ENCODE measurements at regions not wholly inside any gene's neighbourhood (a gene's known extent, or its start where the extent isn't known, plus 50 kb on each side); places are given as distances from the start of the nearest gene placed in this dataset.

DNA sequence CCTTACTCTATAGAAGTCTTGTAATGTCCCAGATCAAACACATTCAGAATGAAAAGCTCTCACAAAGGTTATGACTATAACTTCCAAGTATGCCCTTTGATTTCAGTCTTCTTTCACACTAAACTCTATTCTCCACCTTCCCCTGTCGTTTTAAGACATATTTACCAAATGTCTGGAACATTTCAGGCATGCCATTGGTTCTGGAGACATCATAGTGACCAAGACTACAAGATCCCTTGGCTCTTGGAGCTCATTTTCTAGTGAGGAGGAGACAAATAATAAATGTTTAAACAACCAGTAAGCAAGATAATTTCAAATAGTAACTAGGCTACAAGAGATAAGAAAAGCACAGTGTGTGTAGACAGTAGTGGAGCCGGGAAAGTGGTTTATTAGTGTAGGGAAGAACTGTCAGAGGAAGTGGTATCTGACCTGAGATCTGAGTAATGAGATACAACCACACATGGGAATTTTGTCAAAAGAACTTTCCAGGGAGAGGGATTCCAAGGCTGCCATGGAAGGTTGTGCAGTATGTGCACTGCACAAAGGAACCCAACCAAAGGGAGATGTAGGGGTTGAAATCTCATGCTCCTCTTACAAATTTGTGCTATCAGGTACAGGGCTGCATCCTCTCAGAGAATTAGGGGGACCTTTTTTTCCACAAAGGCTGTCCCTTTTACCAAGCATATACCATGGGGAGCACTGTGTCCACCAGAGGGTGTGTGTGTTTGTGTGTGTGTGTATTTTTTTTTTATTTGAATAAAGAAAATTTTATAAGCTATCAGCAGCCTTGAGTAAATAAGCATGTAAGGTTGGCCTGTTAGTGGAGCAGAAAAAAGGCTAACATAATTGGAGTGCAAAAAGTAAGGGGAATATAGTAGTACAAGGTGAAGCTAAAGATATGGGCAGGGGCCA lies 1279.1 kb upstream of the WWC1 start:
- no peak for DNase-seq

DNA sequence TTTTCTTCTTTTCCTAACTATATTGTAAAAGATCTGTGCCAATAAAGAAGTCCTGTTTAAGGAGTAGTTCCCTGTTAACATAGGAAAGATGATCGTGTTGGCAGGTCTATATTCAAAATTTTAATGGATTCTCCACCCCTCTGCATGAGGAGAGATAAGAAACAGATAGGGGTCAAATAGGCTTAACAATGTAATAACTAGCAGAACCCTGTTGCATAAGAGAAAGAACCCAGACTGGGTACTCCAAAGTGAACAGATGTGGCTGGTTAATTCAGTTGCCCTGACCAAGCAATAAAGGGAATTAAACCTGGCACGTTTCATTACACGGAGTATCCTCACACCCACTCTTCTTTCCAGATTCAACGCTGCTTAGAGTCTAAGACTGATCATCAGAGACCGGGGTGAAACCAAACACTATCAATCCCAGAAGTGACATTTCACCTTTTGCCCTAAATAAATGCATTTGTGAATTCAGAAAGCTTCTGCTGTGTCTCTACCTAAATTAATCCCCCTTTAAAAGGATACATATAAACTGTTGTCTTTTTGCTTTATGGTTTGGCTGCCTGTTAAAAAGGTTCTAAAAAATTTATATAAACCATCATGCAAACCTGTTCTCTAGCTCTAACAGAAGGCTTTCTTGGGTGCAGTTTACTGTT lies 1276.9 kb upstream of the WWC1 start:
- no peak for DNase-seq

GRCh38 chr5:167020418-167020817 lies 1271.0 kb upstream of the WWC1 start:
- DNase-seq, result no peak

DNA sequence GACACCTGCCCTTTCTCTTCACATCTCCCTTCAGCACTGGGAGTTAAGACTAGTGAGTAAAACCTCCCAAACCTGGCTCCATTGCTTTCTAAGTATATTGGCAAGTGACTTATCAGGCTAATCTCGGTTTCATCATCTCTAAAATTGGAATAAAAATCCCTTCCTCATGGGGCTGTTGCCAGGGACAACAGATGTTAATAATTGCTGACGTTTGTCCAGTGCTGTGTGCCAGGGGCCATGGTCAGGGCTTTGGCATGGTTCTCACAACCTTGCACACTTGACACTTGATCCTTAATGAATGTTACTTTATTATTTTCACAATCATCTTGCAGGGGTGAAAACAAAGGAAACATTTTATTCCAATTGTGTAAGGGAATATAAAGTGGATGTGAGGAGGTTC lies 1262.0 kb upstream of the WWC1 start:
- DNase-seq, result no peak

GRCh38 chr5:167030500-167031120 lies 1260.8 kb upstream of the WWC1 start:
- DNase-seq, result no peak

DNA sequence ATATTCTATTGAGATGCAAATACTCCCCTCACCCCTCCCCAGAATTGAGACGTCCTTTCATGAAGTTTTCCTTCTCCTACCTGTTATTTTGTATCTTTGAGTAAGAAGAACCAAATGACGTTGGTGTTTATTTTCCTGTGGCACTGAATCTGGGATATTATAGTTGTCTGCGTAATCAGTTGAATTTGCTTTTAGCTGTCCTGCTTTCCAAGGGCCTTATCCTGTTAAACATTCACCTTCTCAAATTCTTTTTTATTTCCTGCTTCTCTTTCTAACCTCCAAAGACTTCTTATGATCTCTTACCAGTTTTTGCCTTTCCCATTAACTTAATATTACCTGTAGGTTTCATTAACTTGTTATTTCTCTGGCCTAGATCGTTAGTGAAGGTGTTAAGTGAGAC lies 1254.9 kb upstream of the WWC1 start:
- DNase-seq, result no peak

DNA sequence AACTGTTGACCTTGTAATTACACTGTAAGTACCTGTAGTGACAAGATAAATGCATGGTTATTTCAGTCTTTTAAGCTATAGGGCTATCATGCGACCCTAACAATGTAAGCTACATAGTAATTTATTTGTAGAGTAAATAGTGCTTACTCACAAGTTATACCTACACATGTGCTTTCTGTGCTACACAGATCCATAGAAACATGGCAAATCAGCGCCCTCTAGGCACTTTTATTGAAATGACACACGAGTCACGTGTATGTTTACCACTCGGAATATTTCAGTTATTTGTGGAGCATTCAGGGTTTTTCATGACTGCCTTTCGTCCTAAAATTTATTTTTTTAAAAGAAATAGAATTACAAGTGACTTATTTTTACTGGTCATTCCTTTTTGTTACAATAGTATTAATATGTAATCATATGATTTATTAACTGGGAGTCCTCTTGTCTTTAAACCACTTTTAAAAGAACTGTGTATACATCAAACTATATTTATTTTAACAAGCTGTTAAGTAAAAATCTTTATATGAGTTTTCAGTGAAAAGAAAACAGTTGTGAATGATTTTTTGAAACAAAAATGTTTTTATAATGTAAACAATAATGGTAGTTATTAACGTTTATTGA lies 1242.3 kb upstream of the WWC1 start:
- DNase-seq, result no peak

GRCh38 chr5:167049771-167050567 lies 1241.5 kb upstream of the WWC1 start:
- no peak for DNase-seq

GRCh38 chr5:167050568-167051401 lies 1240.7 kb upstream of the WWC1 start:
- DNase-seq, result no peak

- no peak for DNase-seq
Observed at GRCh38 chr5:167051402-167051768, 1240.1 kb upstream of the WWC1 start.

GRCh38 chr5:167052791-167053190 lies 1238.7 kb upstream of the WWC1 start:
- DNase-seq, result no peak

DNA sequence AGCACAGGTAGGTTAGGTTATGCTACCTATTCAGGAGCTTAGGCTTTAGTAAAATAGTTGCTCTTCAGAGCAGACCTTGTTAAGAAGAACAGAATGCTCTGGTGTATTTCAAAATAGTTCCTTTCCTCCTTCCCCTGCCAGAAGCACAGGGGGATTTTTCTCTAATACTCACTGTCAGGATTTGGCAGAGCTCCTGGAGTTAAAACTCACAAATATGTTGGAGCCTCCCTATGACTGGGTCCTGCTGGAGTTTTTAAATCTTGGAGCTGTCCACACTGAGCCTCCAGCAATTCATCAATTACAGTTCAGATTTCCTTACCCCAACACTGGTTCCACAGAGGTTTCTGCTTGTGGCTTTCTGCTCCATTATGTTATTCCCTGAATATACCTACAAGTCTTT lies 1233.8 kb upstream of the WWC1 start:
- DNase-seq, result no peak

DNA sequence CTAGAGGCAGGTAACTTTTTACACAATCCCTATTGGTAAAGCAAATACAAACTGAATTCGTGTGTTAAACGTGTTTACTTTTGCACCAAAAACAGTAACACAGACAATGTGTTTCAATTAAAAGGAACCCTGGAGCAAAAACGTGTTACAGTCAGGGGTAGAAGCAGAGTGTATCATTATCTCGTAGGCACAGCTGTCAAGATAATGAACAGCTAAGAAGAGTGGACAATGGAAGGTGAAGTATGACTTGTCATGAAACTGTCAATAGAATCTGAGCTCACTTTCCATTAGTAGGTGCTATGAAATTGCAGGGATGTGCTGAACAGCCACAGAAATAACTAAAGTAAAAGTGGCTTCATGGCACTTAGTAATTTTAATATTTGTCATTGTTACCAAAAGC lies 1229.8 kb upstream of the WWC1 start:
- DNase-seq, result no peak

DNA sequence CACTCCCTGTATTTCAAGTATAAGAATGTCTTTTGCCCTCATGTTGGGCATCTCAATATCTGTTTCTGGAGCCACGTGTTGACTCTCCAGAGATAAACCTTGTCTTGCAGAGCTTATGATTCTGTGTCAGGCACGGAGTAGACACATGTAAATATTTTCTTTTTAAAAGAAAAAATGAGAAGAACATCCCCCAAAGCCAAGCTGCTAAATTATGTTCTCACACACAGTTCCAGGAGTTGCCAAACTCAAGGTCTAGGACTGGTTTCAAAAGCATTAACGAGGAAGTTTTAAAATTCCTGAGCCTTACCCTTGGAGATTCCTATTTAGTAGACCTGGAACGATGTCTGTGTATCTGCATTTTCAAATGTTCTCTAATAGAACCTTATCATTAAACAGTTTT lies 1228.3 kb upstream of the WWC1 start:
- no peak for DNase-seq

- DNase-seq, result no peak
Observed at GRCh38 chr5:167063788-167064187, 1227.7 kb upstream of the WWC1 start.

GRCh38 chr5:167064198-167064776 lies 1227.2 kb upstream of the WWC1 start:
- no peak for DNase-seq

DNA sequence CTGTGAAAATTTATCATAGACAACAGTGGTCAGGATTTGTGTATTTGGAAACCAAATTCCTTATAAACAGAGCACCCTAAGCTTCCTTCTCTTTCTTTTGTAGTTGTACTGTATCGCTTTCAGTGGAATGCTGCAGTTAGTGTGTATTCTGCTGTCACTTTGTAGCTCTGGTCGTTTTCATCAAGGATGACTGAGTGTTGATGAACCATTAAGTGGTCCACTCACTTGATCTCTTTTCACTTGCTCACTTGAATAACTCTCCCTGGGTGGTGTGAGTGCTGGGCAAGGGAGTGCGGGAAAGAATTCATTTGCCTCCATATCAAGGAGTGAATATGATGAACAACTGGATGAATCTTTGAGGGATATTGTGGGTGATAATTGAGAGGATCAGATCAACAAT lies 1225.7 kb upstream of the WWC1 start:
- no peak for DNase-seq

GRCh38 chr5:167071981-167072610 lies 1219.3 kb upstream of the WWC1 start:
- no peak for DNase-seq

DNA sequence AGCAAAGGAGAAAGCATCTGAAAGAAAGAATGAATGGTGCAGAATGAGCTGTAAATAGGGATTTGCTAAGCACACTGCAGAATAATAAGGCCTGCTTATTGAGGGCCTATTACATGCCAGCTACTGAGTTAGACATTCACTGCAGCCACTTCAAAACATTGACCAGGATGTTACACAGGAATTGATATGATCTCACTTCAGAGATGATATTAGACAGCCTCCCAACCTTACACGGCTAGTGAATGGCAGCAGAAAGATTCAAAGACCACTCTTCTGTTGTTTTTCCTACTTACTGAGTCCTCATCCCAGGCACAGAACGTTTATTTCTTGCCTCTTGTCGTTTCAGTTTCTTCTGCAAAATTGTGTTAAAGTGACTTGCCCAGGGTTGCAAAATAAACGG lies 1209.9 kb upstream of the WWC1 start:
- DNase-seq, result no peak

DNA sequence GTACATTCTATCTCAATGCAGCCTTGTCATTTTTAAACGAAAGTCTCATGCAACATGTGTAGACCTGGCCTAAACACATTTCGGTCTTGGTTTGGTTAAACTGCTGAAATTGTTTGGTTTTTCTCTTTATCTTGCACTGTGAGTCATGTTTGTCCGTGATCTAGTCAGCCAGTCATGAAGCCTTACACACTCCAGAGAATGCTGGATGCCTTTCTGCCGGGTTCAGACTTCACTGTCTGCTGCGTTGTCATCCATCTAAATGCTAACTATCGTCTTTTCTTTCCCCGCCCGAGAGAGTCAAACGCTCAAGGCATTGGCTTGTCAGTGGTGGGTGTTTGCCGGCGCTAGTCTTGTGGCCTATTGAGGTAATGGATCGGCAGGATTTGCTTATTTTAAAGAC lies 1194.6 kb upstream of the WWC1 start:
- no peak for DNase-seq
